Smooth muscle cell (in vitro differentiated cells): ENCODE measurements at regions not wholly inside any gene's neighbourhood (a gene's known extent, or its start where the extent isn't known, plus 50 kb on each side); places are given as distances from the start of the nearest gene placed in this dataset.

Source experiments
- DNase-seq: peaks from one replicate; lab custom pipeline; 2025; ENCODE audit not compliant: unreplicated experiment; lab: John Stamatoyannopoulos, UW
- H2AFZ ChIP-seq: fragments of 200-600 bp; sonication (generic); 2 replicates; pipeline ENCODE4 v1.6.0; 2016; ENCODE audit warnings: antibody characterized with exemption, low read depth, mild to moderate bottlenecking
- H3F3A ChIP-seq: fragments of 200-600 bp; sonication (generic); 2 replicates; pipeline ENCODE4 v1.6.0; 2017; ENCODE audit warnings: antibody characterized with exemption, low read depth
- H3K27ac ChIP-seq: fragments of 200-600 bp; sonication (generic); 2 replicates; pipeline ENCODE4 v1.5.1; 2016; ENCODE audit warnings: low read depth, mild to moderate bottlenecking
- H3K27me3 ChIP-seq: fragments of 200-600 bp; sonication (generic); 2 replicates; pipeline ENCODE4 v1.6.1; 2016; ENCODE audit warnings: low read depth, mild to moderate bottlenecking
- H3K36me3 ChIP-seq: fragments of 200-600 bp; sonication (generic); 2 replicates; pipeline ENCODE4 v1.5.1; 2016; ENCODE audit warnings: low read depth
- H3K4me1 ChIP-seq: fragments of 200-600 bp; sonication (generic); 2 replicates; pipeline ENCODE4 v1.5.1; 2016; ENCODE audit warnings: low read depth
- H3K4me2 ChIP-seq: fragments of 200-600 bp; sonication (generic); 2 replicates; pipeline ENCODE4 v1.6.0; 2016; ENCODE audit warnings: mild to moderate bottlenecking
- H3K4me3 ChIP-seq: fragments of 200-600 bp; sonication (generic); 2 replicates; pipeline ENCODE4 v1.5.1; 2016; ENCODE audit warnings: mild to moderate bottlenecking
- H3K79me2 ChIP-seq: fragments of 200-600 bp; sonication (generic); 2 replicates; pipeline ENCODE4 v1.6.0; 2016; ENCODE audit warnings: low read depth, mild to moderate bottlenecking
- H3K9ac ChIP-seq: fragments of 200-600 bp; sonication (generic); 2 replicates; pipeline ENCODE4 v1.6.0; 2016; ENCODE audit warnings: low read depth
- H3K9me3 ChIP-seq: fragments of 200-600 bp; sonication (generic); replicated peaks from 2 replicates; pipeline ENCODE4 v1.5.1; 2016; ENCODE audit warnings: low read depth
- H4K20me1 ChIP-seq: fragments of 200-600 bp; sonication (generic); 2 replicates; pipeline ENCODE4 v1.6.0; 2016; ENCODE audit warnings: low read depth
- CTCF ChIP-seq: fragments of 200-600 bp; sonication (generic); IDR thresholded peaks from 2 replicates; pipeline ENCODE4 v1.5.1; 2017; ENCODE audit warnings: borderline replicate concordance, mild to moderate bottlenecking, antibody characterized with exemption; ENCODE audit not compliant: insufficient read depth, poor library complexity, severe bottlenecking
- WGBS: methylation state at CpG from one replicate; pipeline ENCODE4 v1.1.7; 2016; ENCODE audit warnings: low lambda C conversion rate; 5-methylcytosine and 5-hydroxymethylcytosine counted together

GRCh38 chr12:118851891-118852290, 129.4 kb upstream of the SRRM4 start:
- Histone ChIP-seq H3K27ac (no peak overlapping the region), H3K79me2 (no peaks in the 10 kb centered on the region), H3K4me1 (no peaks in the 10 kb centered on the region), H3K27me3 (no peaks in the 10 kb centered on the region), H3K36me3 (no peaks in the 10 kb centered on the region), H2AFZ (no peak overlapping the region), H3K9ac (no peak overlapping the region), H3K9me3 (no peaks in the 10 kb centered on the region), H3K4me3 (no peak overlapping the region), H3F3A (no peaks in the 10 kb centered on the region), H3K4me2 (no peak overlapping the region), H4K20me1 (no peaks in the 10 kb centered on the region)
- no peak for TF ChIP-seq CTCF
- no peak for DNase-seq
- 84% methylated on average over 2 of the region's 2 CpGs for WGBS

DNA sequence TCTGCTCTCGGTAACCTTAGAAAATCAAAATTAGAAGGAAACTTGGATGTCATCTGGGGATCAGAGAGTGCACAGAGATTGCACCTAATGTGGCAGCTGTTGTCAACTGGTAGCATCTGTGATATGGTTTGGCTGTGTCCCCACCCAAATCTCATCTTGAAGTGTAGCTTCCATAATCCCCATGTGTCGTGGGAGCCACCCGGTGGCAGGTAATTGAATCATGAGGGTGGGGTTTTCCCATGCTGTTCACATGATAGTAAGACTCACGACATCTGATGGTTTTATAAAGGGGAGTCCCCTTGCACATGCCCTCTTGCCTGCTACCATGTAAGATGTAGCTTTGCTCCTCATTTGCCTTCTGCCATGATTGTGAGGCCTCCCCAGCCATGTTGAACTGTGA, 127.7 kb upstream of the SRRM4 start:
- no peak overlapping the region for H3K27ac ChIP-seq
- DNase-seq, result no peak
- no peaks in the 10 kb centered on the region for H3K79me2 ChIP-seq
- H3K4me2 ChIP-seq, result no peak overlapping the region
- no peaks in the 10 kb centered on the region for H3K4me1 ChIP-seq
- H2AFZ ChIP-seq, result no peak overlapping the region
- H3K36me3 ChIP-seq, result no peaks in the 10 kb centered on the region
- H3K27me3 ChIP-seq, result peaks cover 3% of the 10 kb centered on the region
- H3F3A ChIP-seq, result no peaks in the 10 kb centered on the region
- H3K4me3 ChIP-seq, result no peak overlapping the region
- 66% methylated on average over 4 of the region's 4 CpGs for WGBS
- TF ChIP-seq CTCF, result no peak
- no peaks in the 10 kb centered on the region for H3K9me3 ChIP-seq
- H3K9ac ChIP-seq, result no peak overlapping the region
- H4K20me1 ChIP-seq, result no peaks in the 10 kb centered on the region

DNA sequence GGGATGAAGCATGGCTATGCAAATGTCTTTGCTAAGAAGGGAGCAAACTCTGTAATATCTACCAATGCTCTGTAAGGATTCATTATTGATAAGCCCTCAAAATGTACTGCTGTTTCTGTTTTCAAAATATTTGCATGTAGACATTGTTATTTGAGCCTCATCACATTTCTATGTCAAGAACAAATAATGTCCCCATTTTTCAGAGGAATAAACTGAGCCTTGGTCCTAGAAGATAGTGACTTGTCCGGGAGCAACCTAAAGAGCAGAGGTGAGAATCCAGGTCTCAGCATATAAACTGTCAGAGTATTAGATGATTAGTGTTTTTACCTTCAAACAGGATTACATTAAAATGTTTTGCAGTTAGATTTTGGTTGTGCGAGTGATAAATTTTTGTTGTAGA, 125.5 kb upstream of the SRRM4 start:
- H3K9me3 ChIP-seq, result no peaks in the 10 kb centered on the region
- H3K36me3 ChIP-seq, result no peaks in the 10 kb centered on the region
- no peak overlapping the region for H3K9ac ChIP-seq
- TF ChIP-seq CTCF, result no peak
- no peaks in the 10 kb centered on the region for H3K79me2 ChIP-seq
- 90% methylated on average over 2 of the region's 2 CpGs for WGBS
- no peaks in the 10 kb centered on the region for H3K4me1 ChIP-seq
- no peak overlapping the region for H3K4me2 ChIP-seq
- no peak for DNase-seq
- H3K27me3 ChIP-seq, result peaks cover 3% of the 10 kb centered on the region
- H4K20me1 ChIP-seq, result no peaks in the 10 kb centered on the region
- H2AFZ ChIP-seq, result no peak overlapping the region
- H3K4me3 ChIP-seq, result no peak overlapping the region
- H3F3A ChIP-seq, result no peaks in the 10 kb centered on the region
- no peak overlapping the region for H3K27ac ChIP-seq

DNA sequence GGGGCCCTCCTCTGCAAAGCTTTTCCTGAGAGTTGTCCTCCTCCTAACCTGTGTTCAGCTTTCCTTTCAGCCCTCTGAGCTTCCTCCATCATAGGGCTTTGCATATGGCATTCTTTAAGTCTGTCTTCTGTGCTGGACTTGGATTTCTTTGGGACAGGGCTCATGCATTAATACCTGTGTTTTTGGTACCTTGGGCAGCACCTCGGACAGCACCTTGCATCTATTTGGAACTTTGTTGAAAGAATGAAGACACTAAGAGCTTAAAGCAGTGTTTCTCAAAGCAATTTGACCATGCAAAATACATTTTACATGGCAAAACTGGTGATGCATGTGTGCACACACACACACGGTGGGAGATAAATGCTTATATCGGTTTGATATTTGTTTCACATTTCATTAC, 115.0 kb upstream of the SRRM4 start:
- DNase-seq, result no peak
- Histone ChIP-seq H4K20me1 (no peaks in the 10 kb centered on the region), H3K79me2 (no peaks in the 10 kb centered on the region), H3F3A (no peaks in the 10 kb centered on the region), H3K9me3 (no peaks in the 10 kb centered on the region), H3K9ac (no peak overlapping the region), H3K4me3 (no peak overlapping the region), H3K27me3 (no peaks in the 10 kb centered on the region), H3K4me2 (no peak overlapping the region), H2AFZ (no peak overlapping the region), H3K4me1 (no peaks in the 10 kb centered on the region), H3K27ac (no peak overlapping the region), H3K36me3 (no peaks in the 10 kb centered on the region)
- no peak for TF ChIP-seq CTCF
- 41% methylated on average over 3 of the region's 3 CpGs for WGBS
